ENCODE measurements at regions not wholly inside any gene's neighbourhood (a gene's known extent, or its start where the extent isn't known, plus 50 kb on each side); places are given as distances from the start of the nearest gene placed in this dataset.

DNA sequence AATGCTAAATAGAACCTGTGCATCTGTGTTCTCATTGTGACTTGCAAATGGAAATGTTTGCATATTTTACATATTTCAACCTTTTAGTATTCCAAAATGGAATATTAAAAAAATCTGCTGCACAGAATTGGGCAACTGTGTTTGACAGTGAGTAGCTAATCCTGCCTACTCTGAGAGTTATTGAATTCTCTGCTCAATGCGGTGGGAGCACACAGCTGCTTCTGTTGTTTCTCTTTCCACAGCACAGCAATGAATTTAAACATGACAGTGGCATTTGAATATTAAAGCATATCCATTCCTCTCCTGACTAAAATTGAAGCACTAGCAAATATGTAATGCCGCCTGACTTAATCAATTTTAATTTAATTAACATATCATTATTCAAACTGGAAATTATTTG is 366.6 kb downstream of the GASK1B start:
- no peak for TF ChIP-seq EP300 (IDR thresholded peaks at IDR 0.05)
- TF ChIP-seq POLR2AphosphoS5 (IDR thresholded peaks at IDR 0.05), result no peak
- no peak for TF ChIP-seq POLR2A (IDR thresholded peaks at IDR 0.05)
- TF ChIP-seq, protein P1, sequence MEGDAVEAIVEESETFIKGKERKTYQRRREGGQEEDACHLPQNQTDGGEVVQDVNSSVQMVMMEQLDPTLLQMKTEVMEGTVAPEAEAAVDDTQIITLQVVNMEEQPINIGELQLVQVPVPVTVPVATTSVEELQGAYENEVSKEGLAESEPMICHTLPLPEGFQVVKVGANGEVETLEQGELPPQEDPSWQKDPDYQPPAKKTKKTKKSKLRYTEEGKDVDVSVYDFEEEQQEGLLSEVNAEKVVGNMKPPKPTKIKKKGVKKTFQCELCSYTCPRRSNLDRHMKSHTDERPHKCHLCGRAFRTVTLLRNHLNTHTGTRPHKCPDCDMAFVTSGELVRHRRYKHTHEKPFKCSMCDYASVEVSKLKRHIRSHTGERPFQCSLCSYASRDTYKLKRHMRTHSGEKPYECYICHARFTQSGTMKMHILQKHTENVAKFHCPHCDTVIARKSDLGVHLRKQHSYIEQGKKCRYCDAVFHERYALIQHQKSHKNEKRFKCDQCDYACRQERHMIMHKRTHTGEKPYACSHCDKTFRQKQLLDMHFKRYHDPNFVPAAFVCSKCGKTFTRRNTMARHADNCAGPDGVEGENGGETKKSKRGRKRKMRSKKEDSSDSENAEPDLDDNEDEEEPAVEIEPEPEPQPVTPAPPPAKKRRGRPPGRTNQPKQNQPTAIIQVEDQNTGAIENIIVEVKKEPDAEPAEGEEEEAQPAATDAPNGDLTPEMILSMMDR (IDR thresholded peaks at IDR 0.05), result no peak
- WGBS, 2 donors, result 77 to 88% methylated on average over 2 of the region's 2 CpGs
- Histone ChIP-seq H3K4me1 (peaks cover 0 to 57% (median 51%) of the 10 kb centered on the region in 4 donors), H3K36me3 (no peaks in the 10 kb centered on the region), H3K27me3 (no peaks in the 10 kb centered on the region), H3K4me3 (no peak overlapping the region), H3K27ac (peak overlapping the region in 2 of 4 donors; percentile 9 to 71), H3K9me3 (no peaks in the 10 kb centered on the region)
- intact Hi-C loops (cut with DNase I), result no loop called here
- no peak for DNase-seq

DNA sequence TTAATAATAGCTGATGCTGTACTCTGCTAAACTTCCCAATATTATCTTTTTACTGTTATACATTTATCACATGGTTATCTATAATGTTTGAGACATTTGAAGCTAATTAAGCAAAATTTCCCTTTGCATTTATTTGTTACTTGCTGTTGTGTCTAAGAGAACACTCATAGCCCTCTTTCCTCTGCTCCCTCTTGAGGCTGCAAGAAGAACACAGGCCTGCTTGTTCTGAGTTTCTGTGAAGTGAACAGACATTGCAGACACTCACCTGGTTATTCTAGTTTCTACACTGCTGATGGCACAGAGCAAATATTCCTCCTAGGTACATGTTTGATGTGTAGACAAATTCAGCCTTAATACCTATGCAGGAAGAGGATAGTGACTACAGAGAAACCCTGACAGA is 367.8 kb downstream of the GASK1B start:
- intact Hi-C loops (cut with DNase I), result no loop called here
- Histone ChIP-seq H3K9me3 (no peaks in the 10 kb centered on the region), H3K4me3 (no peak overlapping the region), H3K27me3 (no peaks in the 10 kb centered on the region), H3K36me3 (no peaks in the 10 kb centered on the region), H3K4me1 (peaks cover 0 to 48% (median 44%) of the 10 kb centered on the region in 4 donors), H3K27ac (peak overlapping the region in 3 of 4 donors; percentile 9 to 71 (median 63))
- DNase-seq, result no peak
- TF ChIP-seq, protein P1 (IDR thresholded peaks at IDR 0.05), result peak in 3 of 4 experiments; percentile 11 to 35 (median 27)
- TF ChIP-seq EP300 (IDR thresholded peaks at IDR 0.05), result no peak

DNA sequence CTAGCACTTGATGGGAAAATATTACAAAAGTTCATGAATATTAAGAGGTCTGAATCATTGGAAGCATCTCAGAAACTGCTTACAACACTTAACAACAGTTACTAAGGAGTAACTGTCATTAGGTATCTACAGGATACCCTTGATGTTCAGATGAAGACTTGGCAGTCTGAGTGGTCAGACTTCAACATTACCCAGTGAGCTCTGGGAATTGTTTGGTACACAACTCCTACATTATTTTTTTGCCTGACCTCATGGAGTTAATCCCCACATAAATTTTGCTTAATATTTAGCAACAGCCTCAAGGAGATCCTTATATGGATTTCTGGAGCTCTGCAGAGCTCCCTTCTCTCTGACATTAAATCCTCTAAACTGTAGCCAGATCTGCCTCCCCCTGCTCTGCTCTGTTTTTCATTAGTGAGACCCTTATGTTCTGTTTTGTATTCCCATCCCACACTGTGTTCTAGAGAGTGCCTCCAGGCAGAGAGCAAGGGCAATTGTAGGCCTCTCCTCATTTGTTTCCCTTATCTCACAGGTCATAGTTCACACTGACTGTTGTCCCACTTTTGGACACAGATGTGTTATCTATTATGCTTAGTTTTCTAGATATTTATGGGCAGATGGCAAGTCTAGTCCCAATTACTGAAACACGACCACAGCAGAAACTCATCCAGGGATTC is 368.8 kb downstream of the GASK1B start:
- H3K36me3 ChIP-seq, result no peaks in the 10 kb centered on the region
- intact Hi-C loops (cut with DNase I), result no loop called here
- TF ChIP-seq, protein P1 (IDR thresholded peaks at IDR 0.05), result no peak
- TF ChIP-seq POLR2AphosphoS5 (IDR thresholded peaks at IDR 0.05), result peak in 1 of 4 donors; percentile 1
- H3K27ac ChIP-seq, result peak overlapping the region in 3 of 4 donors; percentile 21 to 71 (median 63)
- DNase-seq, result no peak
- H3K4me1 ChIP-seq, result peaks cover 0 to 39% (median 37%) of the 10 kb centered on the region in 4 donors
- WGBS, 2 donors, result 31 to 66% methylated on average over 1 of the region's 1 CpG
- H3K9me3 ChIP-seq, result no peaks in the 10 kb centered on the region
- H3K27me3 ChIP-seq, result no peaks in the 10 kb centered on the region
- H3K4me3 ChIP-seq, result no peak overlapping the region

DNA sequence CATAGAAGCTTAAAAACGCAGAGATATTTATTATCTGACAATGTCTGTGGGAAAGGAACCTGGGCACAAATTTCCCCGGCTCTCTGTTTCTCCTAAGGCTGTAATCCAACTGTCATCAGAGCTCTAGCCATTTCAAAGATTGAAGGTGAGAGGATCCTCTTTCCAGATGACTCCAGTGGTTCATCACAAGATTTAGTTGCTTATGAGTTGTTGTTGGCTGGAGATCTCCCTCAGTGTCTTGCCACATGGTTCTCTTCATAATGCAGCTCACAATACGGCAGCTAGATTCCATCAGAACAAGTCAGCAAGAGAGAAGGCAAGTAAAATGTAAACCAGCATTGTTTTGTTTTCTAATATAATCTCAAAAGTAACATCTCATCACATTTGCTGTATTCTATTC is 369.4 kb downstream of the GASK1B start:
- no peaks in the 10 kb centered on the region for H3K27me3 ChIP-seq
- peak overlapping the region in 2 of 4 donors; percentile 63 to 71 for H3K27ac ChIP-seq
- intact Hi-C loops (cut with DNase I), result no loop called here
- 63 to 75% methylated on average over 3 of the region's 3 CpGs for WGBS, 2 donors
- no peak overlapping the region for H3K4me3 ChIP-seq
- no peak for DNase-seq
- no peak for TF ChIP-seq EP300 (IDR thresholded peaks at IDR 0.05)
- TF ChIP-seq POLR2AphosphoS5 (IDR thresholded peaks at IDR 0.05), result peak in 1 of 4 donors; percentile 26
- no peaks in the 10 kb centered on the region for H3K9me3 ChIP-seq
- peaks cover 0 to 36% (median 35%) of the 10 kb centered on the region in 4 donors for H3K4me1 ChIP-seq
- H3K36me3 ChIP-seq, result no peaks in the 10 kb centered on the region

DNA sequence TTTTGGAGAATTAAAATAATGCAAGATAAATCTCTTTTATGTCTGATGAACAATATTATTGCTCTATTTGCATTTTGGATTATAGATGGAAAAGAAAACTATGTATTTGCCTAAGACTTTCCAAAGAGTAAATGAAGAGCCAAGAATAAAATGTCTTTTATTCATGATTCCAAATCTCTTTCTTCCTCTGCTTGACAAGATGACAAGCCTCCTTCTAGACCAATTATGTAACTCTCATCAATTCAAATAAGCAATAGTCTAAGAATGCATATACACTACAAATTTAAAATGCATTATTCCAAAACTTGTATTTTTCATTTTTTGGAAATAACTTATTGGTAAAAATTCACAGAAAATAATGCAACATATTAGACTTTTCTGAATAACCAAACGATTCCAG is 377.3 kb downstream of the GASK1B start:
- Histone ChIP-seq H3K4me1 (no peaks in the 10 kb centered on the region), H3K27me3 (no peaks in the 10 kb centered on the region), H3K9me3 (no peaks in the 10 kb centered on the region), H3K4me3 (no peak overlapping the region), H3K27ac (no peak overlapping the region), H3K36me3 (no peaks in the 10 kb centered on the region)
- no peak for DNase-seq
- TF ChIP-seq POLR2A (IDR thresholded peaks at IDR 0.05), result no peak
- no peak for TF ChIP-seq POLR2AphosphoS5 (IDR thresholded peaks at IDR 0.05)
- TF ChIP-seq, protein P1 (IDR thresholded peaks at IDR 0.05), result no peak
- TF ChIP-seq EP300 (IDR thresholded peaks at IDR 0.05), result no peak
- 11 to 51% methylated on average over 1 of the region's 1 CpG for WGBS, 2 donors
- intact Hi-C loops (cut with DNase I), result no loop called here

Data from sigmoid colon (tissue), 6 donors.